ENCODE measurements at regions not wholly inside any gene's neighbourhood (a gene's known extent, or its start where the extent isn't known, plus 50 kb on each side); places are given as distances from the start of the nearest gene placed in this dataset.
A peak's percentile ranks its signal among the peaks of the same experiment; 100 is the strongest.
"Not testable (repeated sequence)": the region's sequence is repeated elsewhere in the genome, so short reads cannot be mapped to it uniquely, and the experiment has no call there.

DNA sequence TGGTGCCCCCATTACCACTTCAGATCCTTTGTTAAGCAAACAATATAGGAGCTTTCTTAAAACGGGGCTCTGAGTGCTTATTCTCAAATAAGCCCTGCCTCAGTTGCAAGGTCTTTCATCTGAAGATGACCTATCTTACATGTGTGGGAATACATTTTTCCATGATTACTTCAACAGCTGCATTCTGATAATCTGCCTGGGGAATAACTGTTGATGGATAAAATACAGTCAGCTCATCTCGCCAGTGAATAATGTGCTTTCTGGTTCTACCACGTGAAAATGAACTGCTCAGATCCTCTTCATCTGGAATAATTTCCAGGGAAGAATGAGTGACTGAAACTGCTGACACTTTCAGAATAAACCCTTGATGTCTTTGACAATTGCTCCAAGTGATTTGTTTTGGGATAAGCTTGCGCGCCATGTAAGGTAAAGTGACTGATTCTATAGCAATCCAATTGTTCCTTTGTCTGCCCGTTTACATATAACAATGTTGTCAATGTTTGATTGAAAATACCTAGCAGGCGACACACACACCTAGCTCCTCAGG lies 161.3 kb downstream of the RTL9 start:
- FAIRE-seq = no peak

DNA sequence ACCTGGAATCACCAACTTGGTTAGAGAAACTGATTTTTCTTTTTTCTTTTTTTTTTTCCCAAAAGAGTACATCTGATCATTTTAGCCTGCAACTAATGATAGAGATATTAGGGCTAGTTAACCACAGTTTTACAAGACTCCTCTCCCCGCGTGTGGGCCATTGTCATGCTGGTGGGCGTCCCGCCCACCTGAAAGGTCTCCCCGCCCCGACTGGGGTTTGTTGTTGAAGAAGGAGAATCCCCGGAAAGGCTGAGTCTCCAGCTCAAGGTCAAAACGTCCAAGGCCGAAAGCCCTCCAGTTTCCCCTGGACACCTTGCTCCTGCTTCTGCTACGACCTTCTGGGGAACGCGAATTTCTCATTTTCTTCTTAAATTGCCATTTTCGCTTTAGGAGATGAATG lies 162.0 kb downstream of the RTL9 start:
- FAIRE-seq = not testable (repeated sequence)

DNA sequence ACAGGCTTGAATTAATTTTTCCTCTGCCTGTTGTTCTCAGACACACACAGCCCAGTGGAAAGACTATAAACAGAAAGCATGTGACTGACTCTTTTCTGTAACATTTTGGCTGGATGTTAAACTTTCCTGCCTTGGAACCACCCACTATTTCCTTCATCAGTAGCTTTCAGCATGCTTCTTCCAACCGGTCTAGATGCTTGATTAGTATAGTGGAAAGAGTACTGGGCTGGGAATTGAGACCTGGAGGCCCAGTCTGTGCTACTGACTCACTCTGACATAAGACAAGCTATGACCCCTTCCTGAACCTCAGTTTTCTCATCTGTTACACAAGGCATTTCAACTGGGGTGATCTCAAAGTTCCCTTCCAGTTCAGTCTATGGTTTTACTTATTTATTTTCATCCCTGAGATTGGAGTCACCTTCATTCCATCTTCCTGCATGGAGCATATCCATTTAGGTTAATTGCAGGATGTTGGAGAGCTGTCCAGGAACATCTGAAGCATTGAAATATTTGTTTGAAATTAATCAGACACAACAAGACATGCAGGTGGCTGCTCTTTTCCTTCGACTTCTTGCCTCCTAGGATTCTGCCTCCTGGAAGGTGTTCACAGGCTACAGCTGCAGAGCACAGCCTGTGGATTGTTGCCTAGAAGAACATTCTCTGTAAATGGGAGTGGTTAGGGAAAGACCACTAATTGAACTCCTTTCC lies 173.4 kb downstream of the RTL9 start:
- no peak for FAIRE-seq

DNA sequence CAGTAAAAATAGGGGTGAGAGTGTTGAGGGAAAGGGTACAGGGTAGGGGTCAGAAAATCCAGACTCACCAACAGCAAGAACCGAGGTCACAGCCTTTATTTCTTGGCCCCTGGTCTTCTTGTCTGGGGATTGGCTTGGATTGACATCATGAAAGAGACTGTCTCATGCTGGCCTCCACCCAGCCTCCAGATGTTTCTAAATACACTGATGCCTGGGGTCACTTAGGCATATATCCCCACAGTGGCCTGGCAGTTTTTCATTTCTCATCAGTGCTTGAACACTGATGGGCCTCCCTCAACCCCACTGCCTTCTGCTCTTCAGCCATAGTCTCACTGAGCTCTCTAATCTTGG lies 173.9 kb downstream of the RTL9 start:
- no peak for FAIRE-seq

DNA sequence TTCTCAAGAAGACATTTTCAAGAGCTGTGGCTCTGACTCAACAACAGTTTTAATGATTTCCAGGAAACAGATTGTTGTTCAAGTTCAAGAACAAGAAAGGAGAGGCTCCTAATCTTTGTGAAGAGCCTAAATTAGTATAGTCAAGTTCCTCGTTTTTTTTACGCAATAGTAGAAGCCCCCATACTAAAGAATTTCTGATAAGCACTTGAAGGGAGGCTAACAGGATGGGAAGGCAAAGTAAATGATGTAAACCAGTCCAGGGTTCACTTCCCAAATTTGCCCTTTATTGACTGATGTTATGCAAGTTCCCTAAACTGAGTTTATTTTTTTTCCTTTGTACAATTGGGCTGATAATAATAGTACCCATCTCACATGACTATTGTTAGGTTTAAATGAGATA lies 178.2 kb downstream of the RTL9 start:
- no peak for FAIRE-seq

DNA sequence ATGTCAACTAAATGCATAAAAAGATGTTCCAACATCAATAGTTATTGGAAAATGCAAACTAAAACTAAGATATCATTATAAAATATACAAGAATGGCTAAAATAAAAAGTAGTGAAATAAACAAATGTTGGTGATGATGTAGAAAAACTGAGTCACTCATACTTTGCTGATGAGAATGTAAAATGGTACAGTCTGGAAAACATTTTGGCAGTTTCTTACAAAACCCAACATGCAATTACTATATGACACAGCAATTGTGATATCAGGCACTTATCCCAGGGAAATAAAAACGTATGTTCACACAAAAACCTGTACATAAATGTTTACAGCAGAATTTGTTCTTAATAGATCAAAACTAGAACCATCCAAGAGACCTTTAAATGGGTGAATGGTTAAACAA lies 182.6 kb downstream of the RTL9 start:
- FAIRE-seq = peak; percentile 4

DNA sequence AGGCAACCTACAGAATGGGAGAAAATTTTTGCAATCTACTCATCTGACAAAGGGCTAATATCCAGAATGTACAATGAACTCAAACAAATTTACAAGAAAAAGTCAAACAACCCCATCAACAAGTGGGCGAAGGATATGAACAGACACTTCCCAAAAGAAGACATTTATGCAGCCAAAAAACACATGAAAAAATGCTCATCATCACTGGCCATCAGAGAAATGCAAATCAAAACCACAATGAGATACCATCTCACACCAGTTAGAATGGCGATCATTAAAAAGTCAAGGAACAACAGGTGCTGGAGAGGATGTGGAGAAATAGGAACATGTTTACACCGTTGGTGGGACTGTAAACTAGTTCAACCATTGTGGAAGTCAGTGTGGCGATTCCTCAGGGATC lies 192.2 kb downstream of the RTL9 start:
- not testable (repeated sequence) for FAIRE-seq

DNA sequence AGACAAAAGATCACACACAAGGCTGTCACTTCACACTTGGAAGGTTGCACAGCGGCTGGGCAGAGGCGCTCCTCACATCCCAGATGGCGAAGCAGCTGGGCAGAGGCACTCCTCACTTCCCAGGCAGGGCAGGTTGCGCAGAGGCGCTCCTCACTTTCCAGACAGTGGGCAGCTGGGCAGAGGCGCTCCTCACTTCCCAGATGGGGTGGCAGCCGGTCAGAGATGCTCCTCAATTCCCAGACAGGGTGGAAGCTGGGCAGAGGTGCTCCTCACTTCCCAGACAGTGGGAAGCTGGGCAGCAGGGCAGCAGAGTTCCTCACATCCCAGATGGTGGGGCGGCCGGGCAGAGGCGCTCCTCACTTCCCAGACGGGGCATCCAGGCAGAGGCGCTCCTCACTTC lies 199.2 kb downstream of the RTL9 start:
- no peak for FAIRE-seq

DNA sequence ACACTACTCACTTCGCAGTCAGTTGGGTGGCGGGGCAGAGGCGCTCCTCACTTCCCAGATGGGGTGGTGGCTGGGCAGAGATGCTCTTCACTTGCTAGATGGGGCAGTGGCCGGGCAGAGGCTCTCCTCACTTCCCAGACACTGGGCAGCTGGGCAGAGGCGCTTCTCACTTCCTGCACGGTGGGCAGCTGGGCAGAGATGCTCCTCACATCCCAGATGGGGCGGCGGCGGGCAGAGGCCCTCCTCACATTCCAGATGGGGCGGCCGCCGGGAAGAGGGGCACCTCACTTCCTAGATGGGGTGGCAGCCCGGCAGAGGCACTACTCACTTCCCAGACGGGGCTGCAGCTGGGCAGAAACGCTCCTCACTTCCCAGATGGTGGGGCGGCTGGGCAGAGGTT lies 199.8 kb downstream of the RTL9 start:
- no peak for FAIRE-seq

DNA sequence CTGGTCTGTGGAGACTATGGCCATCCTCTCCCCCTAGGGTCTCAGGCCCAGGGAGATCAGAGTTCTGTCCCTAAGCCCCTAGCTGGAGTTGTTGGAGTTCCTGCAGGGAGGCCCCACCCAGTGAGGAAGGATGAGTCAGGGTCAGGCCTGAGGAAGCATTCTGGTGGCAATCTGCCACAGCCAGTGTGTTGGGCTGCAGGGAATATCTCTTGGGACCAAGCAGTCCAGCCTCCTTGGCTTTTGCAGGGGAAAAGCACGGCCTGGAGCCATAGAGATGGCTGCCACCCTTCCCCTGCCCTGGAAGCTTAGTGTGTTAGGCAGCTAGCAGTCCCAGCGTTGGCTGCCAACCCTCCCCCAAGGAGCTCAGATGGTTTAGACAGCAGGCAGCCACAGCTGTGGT lies 202.4 kb downstream of the RTL9 start:
- FAIRE-seq = no peak

DNA sequence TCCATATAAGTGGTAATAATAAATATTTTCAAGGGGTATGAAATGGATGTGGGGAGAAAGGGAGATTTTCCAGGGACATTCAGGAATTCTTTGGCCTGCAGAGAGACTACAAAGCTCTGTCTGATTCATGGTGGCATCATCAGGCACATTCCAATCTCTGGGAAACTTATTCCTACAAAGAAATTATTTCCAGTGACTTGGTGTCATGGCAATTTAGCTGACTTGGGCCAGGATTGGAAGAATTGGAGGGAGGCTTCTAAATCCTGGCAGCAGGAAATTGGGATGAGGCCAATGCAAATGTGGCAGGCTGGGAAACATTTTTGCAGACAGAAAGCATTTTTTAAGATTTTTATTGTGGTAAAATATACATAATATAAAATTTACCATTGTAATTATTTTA lies 204.6 kb downstream of the RTL9 start:
- no peak for FAIRE-seq

DNA sequence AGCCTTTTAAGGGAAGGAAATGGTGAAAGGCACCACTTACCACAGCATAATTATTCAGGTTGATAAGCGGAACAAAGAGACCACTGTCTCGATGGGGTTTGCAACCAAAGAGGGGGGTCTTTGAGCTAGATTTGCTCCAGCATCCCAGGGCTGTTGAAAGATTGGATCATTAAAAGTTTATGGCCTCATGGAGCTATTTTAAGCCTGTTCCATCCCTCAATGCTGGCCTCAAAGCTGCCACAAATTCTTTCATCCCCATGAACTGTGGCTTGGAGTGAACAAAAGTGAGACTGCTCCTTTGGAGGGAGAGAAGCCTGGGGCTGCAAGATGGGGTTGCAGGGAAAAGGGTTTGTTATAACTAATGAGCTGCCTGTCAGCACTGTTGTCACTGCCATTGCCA lies 209.8 kb downstream of the RTL9 start:
- FAIRE-seq = no peak

DNA sequence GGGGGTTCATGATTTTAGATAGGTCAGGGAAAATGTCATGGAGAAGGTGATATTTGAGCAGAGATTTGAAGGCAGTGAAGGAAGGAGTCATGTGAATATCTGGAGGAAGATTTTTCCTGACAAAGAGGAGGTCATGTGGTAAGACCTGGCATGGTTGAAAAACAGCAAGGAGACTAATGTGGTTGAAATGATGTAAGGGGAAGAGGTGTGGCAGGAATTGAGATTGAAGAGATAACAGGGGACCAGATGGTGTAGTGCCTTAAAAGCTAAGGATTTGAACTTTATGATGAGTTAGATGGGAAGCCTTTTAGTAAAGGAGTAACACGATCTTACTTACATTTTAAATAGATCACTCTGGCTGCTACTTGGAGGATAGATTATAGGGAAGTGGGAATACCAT lies 210.9 kb downstream of the RTL9 start:
- FAIRE-seq = no peak

DNA sequence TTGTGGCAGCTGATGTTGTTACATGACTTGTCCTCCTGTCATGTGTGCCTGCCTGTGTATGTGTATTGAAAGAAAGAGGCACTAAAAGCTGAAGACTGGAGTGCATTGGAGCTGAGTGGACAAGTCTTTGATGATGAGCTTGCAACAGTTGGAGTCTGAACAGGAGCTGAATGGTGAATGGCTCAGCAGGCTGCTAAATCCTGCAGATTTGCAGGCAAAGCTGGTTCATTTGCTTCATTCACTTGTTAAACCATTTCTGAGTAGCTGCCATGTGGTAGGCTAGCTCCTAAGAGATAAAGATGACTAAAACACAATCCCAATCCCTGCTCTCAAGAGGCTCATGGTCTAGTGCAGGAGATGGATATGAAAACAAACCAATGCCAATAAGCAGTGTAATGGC lies 217.3 kb downstream of the CHRDL1 start:
- FAIRE-seq = no peak

DNA sequence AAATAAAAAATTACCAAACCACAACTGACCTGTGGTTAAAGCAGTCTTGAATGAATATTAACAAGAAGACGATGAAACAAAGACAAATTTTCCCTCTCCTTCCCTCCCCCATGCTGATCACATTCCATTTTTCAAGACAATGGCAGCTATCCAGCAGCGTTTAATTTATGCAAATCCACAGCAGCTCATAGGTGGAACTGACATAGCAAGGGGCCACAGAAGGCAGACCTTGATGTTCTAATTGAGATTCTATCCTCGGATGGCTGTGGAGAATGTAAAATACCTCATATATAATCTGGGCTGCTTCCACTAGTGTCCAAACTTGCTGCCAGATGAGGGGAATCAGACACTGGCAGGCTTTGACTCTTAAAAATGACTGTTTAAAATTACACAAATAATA lies 211.5 kb downstream of the CHRDL1 start:
- FAIRE-seq = no peak

DNA sequence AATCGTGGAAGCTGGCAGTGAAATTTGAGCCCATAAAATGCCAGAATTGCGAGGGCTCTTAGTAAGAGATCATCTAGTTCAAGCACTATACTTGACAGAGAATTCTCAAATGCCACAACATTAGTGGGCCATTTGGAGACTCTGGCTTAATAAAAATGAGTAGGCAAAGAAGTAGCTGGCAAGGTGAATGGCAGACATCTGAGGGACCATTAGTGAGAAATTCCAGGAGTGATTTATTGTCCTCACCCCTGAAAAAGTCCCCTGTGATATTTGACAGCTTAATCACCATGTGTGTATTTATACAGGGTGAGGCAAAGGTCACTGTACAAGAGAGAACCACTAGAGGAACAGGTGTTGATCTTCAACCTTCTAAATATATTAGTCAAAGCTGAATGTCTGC lies 207.5 kb downstream of the CHRDL1 start:
- no peak for FAIRE-seq

DNA sequence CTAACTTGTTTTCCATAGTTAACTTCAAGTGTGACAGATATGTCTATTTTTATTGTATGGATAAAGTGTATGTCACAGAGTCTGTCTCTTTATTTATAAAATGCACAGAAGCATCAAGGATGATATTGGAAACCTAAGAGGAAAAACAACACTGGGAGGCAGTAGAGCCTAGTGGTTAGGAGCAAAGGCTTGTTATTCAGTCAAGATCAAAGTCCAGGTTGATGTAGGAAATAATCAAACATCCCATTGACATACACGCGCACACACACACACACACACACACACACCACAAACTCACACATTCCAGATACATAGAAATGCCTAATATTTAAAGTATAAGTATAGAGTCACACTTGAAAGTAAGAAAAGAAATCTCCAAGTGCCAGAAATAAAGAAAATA lies 206.8 kb downstream of the CHRDL1 start:
- no peak for FAIRE-seq

DNA sequence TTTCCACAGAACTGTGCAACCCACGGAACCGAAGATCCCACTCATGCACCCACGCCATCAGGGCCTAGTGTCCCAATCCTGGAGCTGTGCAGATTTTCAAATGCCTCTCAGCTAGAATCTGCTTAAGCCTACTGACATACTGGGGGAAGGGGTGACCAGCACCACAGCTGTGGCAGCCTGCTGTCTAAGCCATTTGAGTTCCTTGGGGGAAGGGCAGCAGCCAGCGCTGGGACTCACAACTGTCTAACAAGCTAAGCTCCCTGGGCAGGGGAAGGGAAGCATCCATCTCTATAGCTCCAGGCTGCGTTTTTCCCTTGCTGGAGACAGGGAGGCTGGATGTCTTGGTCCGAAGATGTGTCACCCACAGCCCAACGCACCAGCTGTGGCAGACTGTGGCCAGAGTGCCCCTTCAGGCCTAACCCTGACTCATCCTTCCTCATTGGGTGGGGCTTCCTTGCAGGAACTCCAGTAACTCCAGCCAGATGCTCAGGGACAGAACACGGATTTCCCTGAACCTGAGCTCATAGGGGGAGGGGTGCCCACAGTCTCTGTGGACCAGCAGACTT lies 194.8 kb downstream of the CHRDL1 start:
- no peak for FAIRE-seq

DNA sequence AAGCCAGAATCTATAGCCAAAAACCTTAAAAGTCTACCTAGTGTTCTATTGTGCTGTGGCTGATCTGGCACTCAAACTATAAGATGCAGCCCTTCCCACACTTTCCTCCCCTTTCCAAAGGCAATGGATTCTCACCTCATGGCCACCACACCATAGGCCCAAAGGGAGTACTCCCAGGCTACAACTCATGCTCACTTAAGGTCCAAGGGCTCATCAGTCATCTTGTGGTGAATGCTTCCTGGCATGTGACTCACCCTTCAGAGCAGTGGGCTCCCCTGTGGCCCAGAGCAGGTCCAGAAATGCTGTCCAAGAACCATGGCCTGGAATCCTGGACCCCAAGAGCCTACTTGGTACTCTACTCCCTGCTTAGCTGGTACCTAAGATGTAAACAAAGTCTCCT lies 181.0 kb downstream of the CHRDL1 start:
- FAIRE-seq = no peak

Measured in endometrium (tissue), 2 donors.